K562 (cell line): ENCODE measurements at regions not wholly inside any gene's neighbourhood (a gene's known extent, or its start where the extent isn't known, plus 50 kb on each side); places are given as distances from the start of the nearest gene placed in this dataset.

Experiments used
- ARID3A ChIP-seq: IDR thresholded peaks from 2 replicates; pipeline ENCODE4 v1.6.1; 2012; ENCODE audit warnings: low read depth, low read length, improper control_type of control experiment, borderline replicate concordance
- GATAD2A ChIP-seq: fragments of 450-650 bp; IDR thresholded peaks from 2 replicates; pipeline ENCODE4 v1.6.1; 2017
- HDAC8 ChIP-seq: fragments of 450-650 bp; IDR thresholded peaks from 2 replicates; pipeline ENCODE4 v1.6.1; 2016; ENCODE audit warnings: mild to moderate bottlenecking, missing genetic modification characterization, moderate library complexity, missing compliant biosample characterization
- KHSRP ChIP-seq: fragments of 450-650 bp; IDR thresholded peaks from 2 replicates; pipeline ENCODE4 v1.6.1; 2017
- RBM22 ChIP-seq: fragments of 200-400 bp; formaldehyde crosslinking; IDR thresholded peaks from 2 replicates; pipeline ENCODE4 v1.6.1; 2018; ENCODE audit warnings: low read length, low read depth; ENCODE audit not compliant: poor library complexity, severe bottlenecking
- SRF ChIP-seq, 2 experiments: fragments of 250-450, 450-650 bp in 1 of 2; sonication (Bioruptor Pico) in 1 of 2; sonication (generic) in 1 of 2; formaldehyde crosslinking; IDR thresholded peaks; 2 replicates each; pipeline versions ENCODE4 v1.5.0 to v1.5.1; 2020 to 2022; ENCODE audit warnings: mild to moderate bottlenecking in 1 of 2, missing genetic modification reagents in 1 of 2
- TFAM ChIP-seq: fragments of 250-450 bp; sonication (Bioruptor Pico); conservative IDR thresholded peaks from 2 replicates; pipeline ENCODE4 v1.5.0; 2021; ENCODE audit warnings: mild to moderate bottlenecking, moderate library complexity
- U2AF1 ChIP-seq: fragments of 200-400 bp; formaldehyde crosslinking; optimal IDR thresholded peaks from 2 replicates; pipeline ENCODE3; 2017; ENCODE audit warnings: mild to moderate bottlenecking, low read depth, low read length, moderate library complexity
- ZNF436 ChIP-seq: fragments of 250-450, 450-650 bp; sonication (Bioruptor Pico); formaldehyde crosslinking; IDR thresholded peaks from 2 replicates; pipeline ENCODE4 v1.7.0; 2020; ENCODE audit warnings: mild to moderate bottlenecking
- TF ChIP-seq, protein P1 (sequence below): fragments of 450-650 bp; IDR thresholded peaks from 2 replicates; pipeline ENCODE4 v1.6.1; 2018; ENCODE audit not compliant: partially characterized antibody
- TF ChIP-seq, protein P2 (sequence below): fragments of 450-650 bp; IDR thresholded peaks from one replicate; pipeline ENCODE4 v1.6.1; 2018; ENCODE audit warnings: mild to moderate bottlenecking, moderate library complexity; ENCODE audit not compliant: partially characterized antibody

DNA sequence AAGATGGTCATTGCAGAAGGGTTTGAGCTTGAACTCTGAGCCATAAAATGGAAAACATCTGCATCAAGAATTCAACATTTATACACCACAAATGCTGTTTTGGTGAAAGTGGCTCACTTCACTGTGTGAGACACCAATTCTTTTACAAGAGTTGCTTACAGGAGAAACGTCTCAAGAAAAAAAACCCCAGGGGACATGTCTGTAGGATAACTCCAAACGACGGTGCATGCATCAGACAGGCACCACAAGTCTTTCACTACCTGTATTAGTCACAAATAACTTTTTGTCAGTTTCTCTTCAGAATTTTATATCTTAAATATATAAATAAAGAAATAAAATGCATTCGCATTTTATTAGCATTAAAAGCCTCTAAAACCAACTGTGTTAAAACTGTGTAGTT is 164.3 kb downstream of the EFHB start (continued):
- TF ChIP-seq, protein P1, sequence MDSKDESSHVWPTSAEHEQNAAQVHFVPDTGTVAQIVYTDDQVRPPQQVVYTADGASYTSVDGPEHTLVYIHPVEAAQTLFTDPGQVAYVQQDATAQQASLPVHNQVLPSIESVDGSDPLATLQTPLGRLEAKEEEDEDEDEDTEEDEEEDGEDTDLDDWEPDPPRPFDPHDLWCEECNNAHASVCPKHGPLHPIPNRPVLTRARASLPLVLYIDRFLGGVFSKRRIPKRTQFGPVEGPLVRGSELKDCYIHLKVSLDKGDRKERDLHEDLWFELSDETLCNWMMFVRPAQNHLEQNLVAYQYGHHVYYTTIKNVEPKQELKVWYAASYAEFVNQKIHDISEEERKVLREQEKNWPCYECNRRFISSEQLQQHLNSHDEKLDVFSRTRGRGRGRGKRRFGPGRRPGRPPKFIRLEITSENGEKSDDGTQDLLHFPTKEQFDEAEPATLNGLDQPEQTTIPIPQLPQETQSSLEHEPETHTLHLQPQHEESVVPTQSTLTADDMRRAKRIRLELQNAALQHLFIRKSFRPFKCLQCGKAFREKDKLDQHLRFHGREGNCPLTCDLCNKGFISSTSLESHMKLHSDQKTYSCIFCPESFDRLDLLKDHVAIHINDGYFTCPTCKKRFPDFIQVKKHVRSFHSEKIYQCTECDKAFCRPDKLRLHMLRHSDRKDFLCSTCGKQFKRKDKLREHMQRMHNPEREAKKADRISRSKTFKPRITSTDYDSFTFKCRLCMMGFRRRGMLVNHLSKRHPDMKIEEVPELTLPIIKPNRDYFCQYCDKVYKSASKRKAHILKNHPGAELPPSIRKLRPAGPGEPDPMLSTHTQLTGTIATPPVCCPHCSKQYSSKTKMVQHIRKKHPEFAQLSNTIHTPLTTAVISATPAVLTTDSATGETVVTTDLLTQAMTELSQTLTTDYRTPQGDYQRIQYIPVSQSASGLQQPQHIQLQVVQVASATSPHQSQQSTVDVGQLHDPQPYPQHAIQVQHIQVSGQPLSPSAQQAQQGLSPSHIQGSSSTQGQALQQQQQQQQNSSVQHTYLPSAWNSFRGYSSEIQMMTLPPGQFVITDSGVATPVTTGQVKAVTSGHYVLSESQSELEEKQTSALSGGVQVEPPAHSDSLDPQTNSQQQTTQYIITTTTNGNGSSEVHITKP = no peak
- TF ChIP-seq, protein P2, sequence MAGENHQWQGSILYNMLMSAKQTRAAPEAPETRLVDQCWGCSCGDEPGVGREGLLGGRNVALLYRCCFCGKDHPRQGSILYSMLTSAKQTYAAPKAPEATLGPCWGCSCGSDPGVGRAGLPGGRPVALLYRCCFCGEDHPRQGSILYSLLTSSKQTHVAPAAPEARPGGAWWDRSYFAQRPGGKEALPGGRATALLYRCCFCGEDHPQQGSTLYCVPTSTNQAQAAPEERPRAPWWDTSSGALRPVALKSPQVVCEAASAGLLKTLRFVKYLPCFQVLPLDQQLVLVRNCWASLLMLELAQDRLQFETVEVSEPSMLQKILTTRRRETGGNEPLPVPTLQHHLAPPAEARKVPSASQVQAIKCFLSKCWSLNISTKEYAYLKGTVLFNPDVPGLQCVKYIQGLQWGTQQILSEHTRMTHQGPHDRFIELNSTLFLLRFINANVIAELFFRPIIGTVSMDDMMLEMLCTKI = no peak
- TF ChIP-seq KHSRP (no peak), ARID3A (no peak), TFAM (CRISPR knock-in tag) (no peak), RBM22 (no peak), GATAD2A (no peak), HDAC8 (tag) (no peak), SRF (CRISPR knock-in tag; IDR thresholded peaks at IDR 0.05) (no peak), U2AF1 (no peak), ZNF436 (CRISPR knock-in tag) (no peak)
